Keratinocyte (primary cell): ENCODE measurements at regions not wholly inside any gene's neighbourhood (a gene's known extent, or its start where the extent isn't known, plus 50 kb on each side); places are given as distances from the start of the nearest gene placed in this dataset.

Experiments
- DNase-seq: peaks from one replicate; pipeline ENCODE4 v3.0.0-alpha.2; 2011; ENCODE audit warnings: low read depth, missing footprints, low spot score
- FAIRE-seq: peaks from 2 replicates; lab custom pipeline; 2011; peaks lifted over from hg19 to GRCh38; lab: Jason Lieb, UNC
- H2AFZ ChIP-seq: 2 replicates; pipeline ENCODE4 v1.6.0; 2012; ENCODE audit warnings: low read length, control low read depth, inconsistent platforms; ENCODE audit not compliant: control insufficient read depth
- H3K27ac ChIP-seq: 2 replicates; pipeline ENCODE4 v1.5.1; 2011; ENCODE audit warnings: low read length; ENCODE audit not compliant: control insufficient read depth, insufficient read depth
- H3K27me3 ChIP-seq: 3 replicates; pipeline ENCODE4 v1.6.0; 2011; ENCODE audit warnings: low read length; ENCODE audit not compliant: control insufficient read depth, insufficient read depth; ENCODE audit errors: extremely low read depth
- H3K36me3 ChIP-seq, 2 experiments: 2 replicates in 1 of 2; 3 replicates in 1 of 2; pipeline ENCODE4 v1.5.1; 2011; ENCODE audit warnings: low read length in 2 of 2, mild to moderate bottlenecking in 1 of 2; ENCODE audit not compliant: control insufficient read depth in 2 of 2, insufficient read depth in 2 of 2; ENCODE audit errors: extremely low read depth in 1 of 2
- H3K4me1 ChIP-seq: 3 replicates; pipeline ENCODE4 v1.5.1; 2011; ENCODE audit warnings: low read length; ENCODE audit not compliant: control insufficient read depth, insufficient read depth; ENCODE audit errors: extremely low read depth
- H3K4me2 ChIP-seq: 3 replicates; pipeline ENCODE4 v1.6.0; 2011; ENCODE audit warnings: low read depth, low read length; ENCODE audit not compliant: control insufficient read depth, insufficient read depth; ENCODE audit errors: extremely low read depth
- H3K4me3 ChIP-seq, 3 experiments: fragments of 200-600 bp in 1 of 3; sonication (generic) in 1 of 3; 2 replicates in 2 of 3; 3 replicates in 1 of 3; pipeline ENCODE4 v1.5.1; 2011 to 2016; ENCODE audit warnings: low read length in 3 of 3, mild to moderate bottlenecking in 3 of 3, control low read depth in 2 of 3, inconsistent platforms in 1 of 3, low read depth in 1 of 3, mixed read lengths in 1 of 3, mixed run types in 1 of 3, moderate library complexity in 1 of 3; ENCODE audit not compliant: control insufficient read depth in 2 of 3, insufficient read depth in 2 of 3; ENCODE audit errors: extremely low read depth in 1 of 3
- H3K79me2 ChIP-seq: 2 replicates; pipeline ENCODE4 v1.6.0; 2012; ENCODE audit warnings: low read length; ENCODE audit not compliant: control insufficient read depth, insufficient read depth
- H3K9ac ChIP-seq: 3 replicates; pipeline ENCODE4 v1.6.0; 2011; ENCODE audit warnings: low read length; ENCODE audit not compliant: control insufficient read depth, insufficient read depth; ENCODE audit errors: extremely low read depth
- H3K9me1 ChIP-seq: 3 replicates; pipeline ENCODE4 v1.6.0; 2011; ENCODE audit warnings: low read length; ENCODE audit not compliant: control insufficient read depth, insufficient read depth; ENCODE audit errors: extremely low read depth
- H3K9me3 ChIP-seq: 2 replicates; pipeline ENCODE4 v1.5.1; 2012; ENCODE audit warnings: low read depth, low read length; ENCODE audit not compliant: control insufficient read depth
- H4K20me1 ChIP-seq: 3 replicates; pipeline ENCODE4 v1.6.0; 2011; ENCODE audit warnings: low read length; ENCODE audit not compliant: control insufficient read depth, insufficient read depth; ENCODE audit errors: extremely low read depth
- CTCF ChIP-seq, 3 experiments: IDR thresholded peaks in 1 of 3; conservative IDR thresholded peaks in 1 of 3; optimal IDR thresholded peaks in 1 of 3; 2 replicates in 2 of 3; 3 replicates in 1 of 3; pipeline versions ENCODE3 to v1.5.1; 2011; ENCODE audit warnings: low read length in 3 of 3, mild to moderate bottlenecking in 3 of 3, moderate library complexity in 2 of 3, control low read depth in 1 of 3, inconsistent platforms in 1 of 3; ENCODE audit not compliant: insufficient read depth in 2 of 3; ENCODE audit errors: extremely low read depth in 1 of 3
- EZH2 ChIP-seq: IDR thresholded peaks from one replicate; pipeline ENCODE4 v1.6.1; 2012; ENCODE audit warnings: inconsistent platforms, mild to moderate bottlenecking, low read length, moderate library complexity
- dilution Hi-C: fragments of 300-500 bp; cut with MboI; formaldehyde crosslinking; loops from one replicate; pipeline ENCODE4 v1.7.0; 2020; ENCODE audit warnings: low sequenced_read_pairs; ENCODE audit not compliant: extremely low pct_ligation_motif_present

DNA sequence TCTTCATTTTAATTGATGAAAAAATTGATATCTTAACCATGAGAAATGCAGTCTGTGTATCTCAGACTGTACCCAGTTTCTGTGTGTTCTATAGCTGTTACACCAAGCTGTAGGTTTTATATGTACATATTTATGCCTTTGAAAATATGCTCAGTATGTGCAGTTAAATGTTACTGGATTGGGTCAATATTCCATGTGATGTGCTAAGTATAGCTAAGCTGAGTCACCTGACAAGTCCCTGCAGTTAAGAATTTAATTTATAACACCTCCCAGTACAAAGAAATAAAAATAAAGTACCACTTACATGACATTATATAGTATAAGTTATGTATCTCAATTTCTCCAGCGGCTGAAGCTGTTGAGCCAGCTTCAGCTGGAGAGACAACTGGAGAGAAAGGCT is 984.0 kb downstream of the GALC start:
- TF ChIP-seq EZH2 (no peak), CTCF (optimal IDR thresholded peaks at IDR 0.05 in 1 of 3, IDR thresholded peaks at IDR 0.05 in 1 of 3, conservative IDR thresholded peaks at IDR 0.05 in 1 of 3; ENCODE audit: extremely low read depth in 1 of 3, insufficient read depth in 2 of 3, low read length in 3 of 3) (no peak)
- Histone ChIP-seq H4K20me1 (no peaks in the 10 kb centered on the region), H3K79me2 (no peaks in the 10 kb centered on the region), H3K36me3 (no peaks in the 10 kb centered on the region), H3K9me3 (no peaks in the 10 kb centered on the region), H2AFZ (no peak overlapping the region), H3K9me1 (no peaks in the 10 kb centered on the region), H3K4me1 (no peaks in the 10 kb centered on the region), H3K9ac (no peak overlapping the region), H3K4me3 (no peak overlapping the region), H3K27ac (no peak overlapping the region), H3K27me3 (no peaks in the 10 kb centered on the region), H3K4me2 (no peak overlapping the region)
- DNase-seq (no peak), FAIRE-seq (no peak)
- dilution Hi-C loops: no loop called here

DNA sequence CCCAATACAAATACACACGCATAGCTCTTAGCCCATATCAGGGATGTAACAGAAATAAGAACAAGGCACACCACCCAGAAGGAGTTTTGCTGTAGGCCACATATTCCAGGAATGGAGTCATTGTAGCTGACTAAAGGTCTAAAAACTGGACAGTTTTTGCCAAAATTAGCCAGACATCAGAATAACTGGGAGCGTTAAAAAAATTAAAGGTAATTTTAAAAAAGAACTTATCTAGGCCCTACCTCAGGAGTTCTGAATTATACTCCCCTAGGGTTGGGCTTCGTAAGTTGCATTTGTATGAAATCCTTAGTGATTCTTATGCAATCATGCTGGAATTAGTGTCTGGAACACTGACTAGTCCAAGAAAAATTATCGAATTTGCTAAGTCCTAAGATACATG is 987.7 kb downstream of the GALC start:
- no peaks in the 10 kb centered on the region for H3K79me2 ChIP-seq
- H4K20me1 ChIP-seq: no peaks in the 10 kb centered on the region
- H3K27ac ChIP-seq: no peak overlapping the region
- H3K27me3 ChIP-seq: no peaks in the 10 kb centered on the region
- H3K4me2 ChIP-seq: no peak overlapping the region
- no peaks in the 10 kb centered on the region for H3K36me3 ChIP-seq
- DNase-seq (no peak), FAIRE-seq (no peak)
- H3K4me1 ChIP-seq: no peaks in the 10 kb centered on the region
- no peaks in the 10 kb centered on the region for H3K9me3 ChIP-seq
- no peak overlapping the region for H3K4me3 ChIP-seq
- H2AFZ ChIP-seq: no peak overlapping the region
- H3K9me1 ChIP-seq: no peaks in the 10 kb centered on the region
- dilution Hi-C loops: no loop called here
- TF ChIP-seq CTCF (optimal IDR thresholded peaks at IDR 0.05 in 1 of 3, IDR thresholded peaks at IDR 0.05 in 1 of 3, conservative IDR thresholded peaks at IDR 0.05 in 1 of 3; ENCODE audit: extremely low read depth in 1 of 3, insufficient read depth in 2 of 3, low read length in 3 of 3) (no peak), EZH2 (no peak)
- no peak overlapping the region for H3K9ac ChIP-seq
